ENCODE measurements at regions not wholly inside any gene's neighbourhood (a gene's known extent, or its start where the extent isn't known, plus 50 kb on each side); places are given as distances from the start of the nearest gene placed in this dataset.

DNA sequence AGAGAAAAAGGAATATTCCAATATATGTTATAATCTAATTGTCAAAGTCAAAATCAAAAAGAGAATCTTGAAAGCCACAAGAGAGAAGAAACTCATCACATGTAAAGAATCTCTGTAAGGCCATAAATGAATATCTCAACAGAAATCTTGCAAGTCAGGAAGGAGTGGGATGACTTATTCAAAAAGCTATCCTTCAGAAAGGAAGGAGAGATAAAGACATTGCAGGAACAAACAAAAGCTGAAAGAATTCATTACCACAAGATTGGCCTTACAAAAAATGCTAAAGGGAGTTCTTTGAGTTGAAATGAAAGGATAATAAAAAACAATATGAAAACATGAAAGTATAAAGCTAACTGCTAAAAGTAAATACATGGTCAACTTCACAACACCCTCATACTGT is 286.8 kb downstream of the LRIG3 start:
- H3K36me3 ChIP-seq (ENCODE audit: control insufficient read depth, insufficient read depth, low read length), result no peaks in the 10 kb centered on the region
- H3K4me3 ChIP-seq (ENCODE audit: low read depth, low read length), result no peak overlapping the region
- H3K27me3 ChIP-seq (ENCODE audit: control insufficient read depth, insufficient read depth, low read length), result no peaks in the 10 kb centered on the region
- TF ChIP-seq, protein P1, sequence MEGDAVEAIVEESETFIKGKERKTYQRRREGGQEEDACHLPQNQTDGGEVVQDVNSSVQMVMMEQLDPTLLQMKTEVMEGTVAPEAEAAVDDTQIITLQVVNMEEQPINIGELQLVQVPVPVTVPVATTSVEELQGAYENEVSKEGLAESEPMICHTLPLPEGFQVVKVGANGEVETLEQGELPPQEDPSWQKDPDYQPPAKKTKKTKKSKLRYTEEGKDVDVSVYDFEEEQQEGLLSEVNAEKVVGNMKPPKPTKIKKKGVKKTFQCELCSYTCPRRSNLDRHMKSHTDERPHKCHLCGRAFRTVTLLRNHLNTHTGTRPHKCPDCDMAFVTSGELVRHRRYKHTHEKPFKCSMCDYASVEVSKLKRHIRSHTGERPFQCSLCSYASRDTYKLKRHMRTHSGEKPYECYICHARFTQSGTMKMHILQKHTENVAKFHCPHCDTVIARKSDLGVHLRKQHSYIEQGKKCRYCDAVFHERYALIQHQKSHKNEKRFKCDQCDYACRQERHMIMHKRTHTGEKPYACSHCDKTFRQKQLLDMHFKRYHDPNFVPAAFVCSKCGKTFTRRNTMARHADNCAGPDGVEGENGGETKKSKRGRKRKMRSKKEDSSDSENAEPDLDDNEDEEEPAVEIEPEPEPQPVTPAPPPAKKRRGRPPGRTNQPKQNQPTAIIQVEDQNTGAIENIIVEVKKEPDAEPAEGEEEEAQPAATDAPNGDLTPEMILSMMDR (IDR thresholded peaks at IDR 0.05; ENCODE audit: insufficient read depth, low read length, severe bottlenecking), result no peak
- no peak for FAIRE-seq
- no peak for DNase-seq (ENCODE audit: low read depth)

DNA sequence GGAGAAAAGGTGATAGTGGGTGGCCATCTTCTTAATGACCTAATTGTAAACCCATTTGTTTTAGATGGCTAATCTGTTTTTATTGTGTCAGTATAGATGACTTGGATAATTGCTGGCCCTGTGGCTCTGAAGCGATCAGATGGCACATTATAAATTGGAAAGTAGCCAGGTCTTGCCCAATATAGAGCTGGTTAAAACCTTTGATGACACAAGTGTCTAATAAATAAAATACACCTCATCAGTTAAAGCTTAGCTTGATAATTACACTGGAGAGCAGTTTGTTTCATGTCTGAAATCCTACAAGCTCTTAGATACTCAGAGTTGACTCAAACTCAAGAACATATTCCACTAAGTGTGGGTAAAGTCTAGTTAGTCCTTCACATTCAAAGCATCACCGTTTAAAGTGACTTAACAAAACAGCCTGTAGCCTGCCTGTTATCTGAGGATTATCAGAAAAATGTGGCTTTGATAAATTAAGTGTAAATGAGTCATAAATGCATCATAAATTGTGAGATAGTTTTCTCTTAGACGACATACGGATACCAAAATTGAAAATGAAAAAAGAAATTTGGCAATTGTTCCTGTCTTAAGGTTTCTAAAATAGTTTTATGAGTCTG is 280.9 kb downstream of the LRIG3 start:
- Histone ChIP-seq H3K27me3 (ENCODE audit: control insufficient read depth, insufficient read depth, low read length) (no peaks in the 10 kb centered on the region), H3K36me3 (ENCODE audit: control insufficient read depth, insufficient read depth, low read length) (no peaks in the 10 kb centered on the region), H3K4me3 (ENCODE audit: low read depth, low read length) (no peak overlapping the region)
- FAIRE-seq, result no peak
- no peak for DNase-seq (ENCODE audit: low read depth)
- TF ChIP-seq, protein P1 (IDR thresholded peaks at IDR 0.05; ENCODE audit: insufficient read depth, low read length, severe bottlenecking), result no peak

DNA sequence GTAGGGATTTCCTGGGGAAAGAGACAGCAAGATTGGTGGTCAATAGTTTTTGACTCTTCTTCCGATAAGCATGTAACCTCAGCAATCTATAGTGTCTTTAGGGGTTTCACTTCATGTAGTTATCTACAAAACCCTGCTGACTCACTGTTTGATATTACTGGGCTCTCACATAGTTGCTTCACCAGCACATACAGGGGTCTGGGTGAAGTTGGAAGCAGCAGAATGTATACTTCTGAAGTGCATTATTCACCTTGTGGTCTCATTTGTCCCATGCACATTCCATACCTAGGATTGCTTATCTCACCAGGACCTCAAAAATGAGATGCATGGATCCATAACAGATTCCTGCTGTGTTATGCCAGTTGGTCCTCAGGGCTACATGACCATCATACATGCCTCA is 280.0 kb downstream of the LRIG3 start:
- no peak overlapping the region for H3K4me3 ChIP-seq (ENCODE audit: low read depth, low read length)
- TF ChIP-seq, protein P1 (IDR thresholded peaks at IDR 0.05; ENCODE audit: insufficient read depth, low read length, severe bottlenecking), result no peak
- peak; percentile 23 for FAIRE-seq
- H3K36me3 ChIP-seq (ENCODE audit: control insufficient read depth, insufficient read depth, low read length), result no peaks in the 10 kb centered on the region
- DNase-seq (ENCODE audit: low read depth), result no peak
- no peaks in the 10 kb centered on the region for H3K27me3 ChIP-seq (ENCODE audit: control insufficient read depth, insufficient read depth, low read length)

DNA sequence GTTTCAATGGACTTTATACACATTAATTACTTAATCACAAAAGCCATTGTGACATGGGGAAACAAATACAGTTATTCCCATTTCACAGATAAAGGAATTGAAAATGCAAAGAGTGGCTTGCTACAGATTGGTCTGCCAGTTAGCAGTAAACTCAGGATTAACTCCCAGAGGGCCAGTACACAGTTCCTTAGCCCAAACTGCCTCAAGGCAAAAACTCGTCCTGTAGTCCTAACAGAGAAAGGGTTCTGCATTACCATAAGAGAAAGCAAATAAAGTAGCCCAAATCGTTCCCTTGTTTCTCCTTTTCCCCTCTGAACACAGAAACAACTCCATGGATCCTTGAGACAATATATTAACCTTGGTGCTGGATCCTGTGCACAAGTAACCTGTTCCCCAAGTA is 274.4 kb downstream of the LRIG3 start:
- FAIRE-seq, result no peak

DNA sequence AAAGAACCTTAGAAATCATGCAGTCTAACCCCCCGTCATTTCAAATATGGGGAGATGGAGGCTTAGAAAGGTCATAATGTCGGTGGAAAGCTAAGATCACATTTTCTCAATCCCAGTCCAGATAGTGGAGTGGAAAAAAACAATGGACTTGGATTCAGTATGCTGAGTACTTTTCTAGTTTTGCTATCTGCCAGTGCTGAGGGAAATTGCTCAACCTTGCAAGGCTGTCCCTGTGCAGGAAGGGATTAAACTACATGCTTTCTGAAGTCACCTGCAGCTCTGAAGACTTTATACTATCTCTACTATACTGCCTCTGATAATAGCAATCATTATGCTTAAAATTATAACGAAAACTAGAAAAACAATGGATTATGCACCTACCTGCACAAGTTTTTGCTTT is 272.8 kb downstream of the LRIG3 start:
- no peaks in the 10 kb centered on the region for H3K36me3 ChIP-seq (ENCODE audit: control insufficient read depth, insufficient read depth, low read length)
- DNase-seq (ENCODE audit: low read depth) (no peak), FAIRE-seq (no peak)
- no peaks in the 10 kb centered on the region for H3K27me3 ChIP-seq (ENCODE audit: control insufficient read depth, insufficient read depth, low read length)
- TF ChIP-seq, protein P1 (IDR thresholded peaks at IDR 0.05; ENCODE audit: insufficient read depth, low read length, severe bottlenecking), result no peak
- no peak overlapping the region for H3K4me3 ChIP-seq (ENCODE audit: low read depth, low read length)

More for the DNA sequence above, 274.4 kb downstream of the LRIG3 start:
- DNase-seq (ENCODE audit: low read depth), result no peak
- Histone ChIP-seq H3K36me3 (ENCODE audit: control insufficient read depth, insufficient read depth, low read length) (no peaks in the 10 kb centered on the region), H3K27me3 (ENCODE audit: control insufficient read depth, insufficient read depth, low read length) (no peaks in the 10 kb centered on the region), H3K4me3 (ENCODE audit: low read depth, low read length) (no peak overlapping the region)
- TF ChIP-seq, protein P1 (IDR thresholded peaks at IDR 0.05; ENCODE audit: insufficient read depth, low read length, severe bottlenecking), result no peak

DNA sequence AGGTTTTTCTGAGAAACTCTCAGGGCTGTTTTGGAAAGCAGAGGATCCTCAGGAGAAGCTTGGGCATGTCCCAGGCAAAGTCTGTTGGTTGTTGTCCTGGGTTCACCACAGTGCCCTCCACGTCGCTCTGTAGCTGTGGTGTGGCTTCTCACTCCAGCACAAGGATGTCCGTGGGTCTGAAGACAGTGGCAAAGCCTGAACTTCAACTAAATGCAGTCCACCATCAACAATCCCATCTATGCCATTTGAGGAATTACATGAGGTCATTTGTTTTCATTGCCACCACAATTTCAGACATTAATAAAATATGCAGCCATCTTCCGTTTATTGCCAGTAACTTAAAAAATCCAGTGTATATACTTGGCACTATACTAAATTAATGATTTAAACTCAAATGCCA is 272.1 kb downstream of the LRIG3 start:
- no peaks in the 10 kb centered on the region for H3K27me3 ChIP-seq (ENCODE audit: control insufficient read depth, insufficient read depth, low read length)
- TF ChIP-seq, protein P1 (IDR thresholded peaks at IDR 0.05; ENCODE audit: insufficient read depth, low read length, severe bottlenecking), result no peak
- DNase-seq (ENCODE audit: low read depth) (no peak), FAIRE-seq (no peak)
- no peaks in the 10 kb centered on the region for H3K36me3 ChIP-seq (ENCODE audit: control insufficient read depth, insufficient read depth, low read length)
- no peak overlapping the region for H3K4me3 ChIP-seq (ENCODE audit: low read depth, low read length)

Data from bronchial epithelial cell (primary cell).